HUES48 (cell line): ENCODE measurements at regions not wholly inside any gene's neighbourhood (a gene's known extent, or its start where the extent isn't known, plus 50 kb on each side); places are given as distances from the start of the nearest gene placed in this dataset.

Experiments used
- H3K27ac ChIP-seq: one replicate; pipeline ENCODE4 v1.7.0; 2013; ENCODE audit warnings: low read depth, low read length, inconsistent platforms
- H3K27me3 ChIP-seq: 2 replicates; pipeline ENCODE4 v1.6.1; 2013; ENCODE audit warnings: mild to moderate bottlenecking, low read length; ENCODE audit not compliant: control insufficient read depth, insufficient read depth
- H3K36me3 ChIP-seq: 2 replicates; pipeline ENCODE4 v1.6.1; 2013; ENCODE audit warnings: low read length; ENCODE audit not compliant: control insufficient read depth, insufficient read depth
- H3K4me1 ChIP-seq: 2 replicates; pipeline ENCODE4 v1.6.1; 2013; ENCODE audit warnings: mild to moderate bottlenecking, low read length; ENCODE audit not compliant: control insufficient read depth, insufficient read depth
- H3K4me3 ChIP-seq: 2 replicates; pipeline ENCODE4 v1.5.1; 2013; ENCODE audit warnings: mild to moderate bottlenecking, low read depth, low read length
- H3K9ac ChIP-seq: 2 replicates; pipeline ENCODE4 v1.6.1; 2013; ENCODE audit warnings: mild to moderate bottlenecking, low read depth, low read length, moderate library complexity
- H3K9me3 ChIP-seq: 2 replicates; pipeline ENCODE4 v1.6.1; 2013; ENCODE audit warnings: low read length; ENCODE audit not compliant: control insufficient read depth, insufficient read depth

GRCh38 chr6:170189236-170189635 lies 101.6 kb downstream of the DLL1 start:
- Histone ChIP-seq H3K9me3 (no peaks in the 10 kb centered on the region), H3K27ac (no peak overlapping the region), H3K4me1 (no peaks in the 10 kb centered on the region), H3K27me3 (no peaks in the 10 kb centered on the region), H3K36me3 (no peaks in the 10 kb centered on the region), H3K4me3 (no peak overlapping the region), H3K9ac (no peak overlapping the region)

- Histone ChIP-seq H3K4me1 (no peaks in the 10 kb centered on the region), H3K4me3 (no peak overlapping the region), H3K9ac (no peak overlapping the region), H3K9me3 (no peaks in the 10 kb centered on the region), H3K27ac (no peak overlapping the region), H3K27me3 (no peaks in the 10 kb centered on the region), H3K36me3 (no peaks in the 10 kb centered on the region)
Measured at GRCh38 chr6:170188571-170189001, 102.3 kb downstream of the DLL1 start.

GRCh38 chr6:170187669-170188566 lies 103.0 kb downstream of the DLL1 start:
- no peaks in the 10 kb centered on the region for H3K36me3 ChIP-seq

GRCh38 chr6:170186941-170187668 lies 103.8 kb downstream of the DLL1 start:
- Histone ChIP-seq H3K27me3 (no peaks in the 10 kb centered on the region), H3K9me3 (no peaks in the 10 kb centered on the region), H3K9ac (no peak overlapping the region), H3K27ac (no peak overlapping the region), H3K4me1 (no peaks in the 10 kb centered on the region), H3K36me3 (no peaks in the 10 kb centered on the region), H3K4me3 (no peak overlapping the region)

More at GRCh38 chr6:170187669-170188566, 103.0 kb downstream of the DLL1 start:
- no peaks in the 10 kb centered on the region for H3K9me3 ChIP-seq
- H3K9ac ChIP-seq: no peak overlapping the region
- H3K27ac ChIP-seq: no peak overlapping the region
- H3K27me3 ChIP-seq: no peaks in the 10 kb centered on the region
- no peak overlapping the region for H3K4me3 ChIP-seq
- H3K4me1 ChIP-seq: no peaks in the 10 kb centered on the region

DNA sequence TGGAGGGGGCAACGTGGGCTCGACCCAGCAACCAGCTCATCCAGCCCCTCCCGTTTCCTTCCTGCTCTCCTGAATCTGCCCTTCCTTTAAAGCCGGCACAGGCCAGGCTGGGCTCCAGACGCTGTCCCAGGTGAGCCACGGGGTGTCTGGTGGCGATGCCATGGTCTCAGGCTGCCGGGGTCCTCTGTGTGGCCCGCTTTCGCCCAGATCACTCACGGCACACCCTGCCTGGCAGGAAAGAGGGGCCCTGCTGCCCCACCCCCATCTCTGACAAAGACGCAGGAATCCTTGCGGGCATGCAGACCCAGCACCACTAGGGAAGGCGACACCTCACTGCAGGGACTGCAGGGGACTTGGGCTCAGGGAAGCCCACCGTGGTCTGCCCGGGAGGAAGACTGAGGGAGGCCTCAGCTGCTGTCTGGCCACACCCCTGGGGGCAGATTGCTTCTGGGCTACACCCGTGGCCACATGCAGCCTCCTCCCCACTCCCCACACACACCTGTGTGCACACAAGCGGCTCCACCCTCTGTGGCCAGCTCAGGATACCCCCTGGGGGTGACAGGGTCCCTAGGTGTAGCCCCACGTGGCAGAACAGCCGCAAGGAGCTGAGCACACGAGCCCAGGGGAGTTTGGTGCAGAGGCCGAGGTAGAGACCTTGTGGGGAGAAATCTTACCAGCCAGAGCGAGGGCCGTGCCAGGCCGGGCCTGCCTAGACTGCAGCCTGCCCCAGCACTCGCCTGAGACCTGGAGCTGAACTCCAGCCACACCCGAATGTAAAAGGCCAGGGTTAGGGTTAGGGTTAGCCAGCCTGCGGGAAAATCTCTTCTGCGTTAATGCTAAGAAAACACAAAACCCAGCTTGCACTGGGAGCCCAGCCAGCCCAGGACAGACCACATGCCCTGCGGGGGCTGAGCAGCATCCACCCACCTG lies 104.6 kb downstream of the DLL1 start:
- Histone ChIP-seq H3K27ac (no peak overlapping the region), H3K9me3 (no peaks in the 10 kb centered on the region), H3K36me3 (no peaks in the 10 kb centered on the region), H3K4me1 (no peaks in the 10 kb centered on the region), H3K9ac (no peak overlapping the region), H3K4me3 (no peak overlapping the region), H3K27me3 (no peaks in the 10 kb centered on the region)

DNA sequence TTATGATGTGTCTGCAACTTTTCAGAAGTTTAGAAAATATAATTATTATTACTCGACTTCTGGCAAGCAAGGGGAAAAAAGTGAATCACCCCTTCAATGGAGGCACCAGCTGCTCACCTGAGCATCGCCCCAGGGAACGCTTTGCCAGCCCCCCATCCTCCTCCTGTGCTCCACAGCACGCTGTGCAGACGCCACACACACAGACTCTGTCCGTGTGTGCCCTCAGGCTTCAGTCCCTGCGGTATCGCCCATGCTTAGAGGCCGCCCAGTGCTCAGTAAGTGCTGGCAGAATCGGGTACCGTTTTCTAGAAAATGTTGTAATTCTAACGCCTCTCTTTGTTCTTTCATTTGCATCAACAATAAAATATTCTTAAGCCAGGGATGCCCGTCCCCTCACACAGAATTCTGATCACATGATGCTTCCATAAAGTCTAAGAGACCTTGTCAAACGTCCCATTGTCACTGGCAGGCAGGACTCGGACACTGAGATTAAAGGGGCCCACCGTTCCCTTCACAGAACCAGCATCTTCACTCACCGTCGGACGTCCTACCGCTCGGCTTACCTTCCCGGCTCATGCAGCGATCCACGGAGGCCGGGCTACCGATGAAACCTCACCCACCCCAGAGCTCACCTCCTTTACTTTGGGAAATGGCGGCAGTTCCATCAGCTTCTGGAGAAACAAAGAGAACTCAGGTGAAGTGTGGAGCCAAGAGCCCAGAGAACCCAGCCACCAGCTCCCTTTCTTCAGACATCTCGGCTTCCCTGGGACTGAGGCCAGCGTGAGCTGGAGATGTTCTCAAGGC lies 105.5 kb downstream of the DLL1 start:
- no peak overlapping the region for H3K27ac ChIP-seq
- H3K27me3 ChIP-seq: no peaks in the 10 kb centered on the region
- H3K9me3 ChIP-seq: no peaks in the 10 kb centered on the region
- no peak overlapping the region for H3K4me3 ChIP-seq
- H3K36me3 ChIP-seq: no peaks in the 10 kb centered on the region
- no peak overlapping the region for H3K9ac ChIP-seq
- no peaks in the 10 kb centered on the region for H3K4me1 ChIP-seq

GRCh38 chr6:170184316-170184715 lies 106.6 kb downstream of the DLL1 start:
- H3K9me3 ChIP-seq: no peaks in the 10 kb centered on the region
- H3K4me3 ChIP-seq: no peak overlapping the region
- H3K4me1 ChIP-seq: no peaks in the 10 kb centered on the region
- no peaks in the 10 kb centered on the region for H3K36me3 ChIP-seq
- no peak overlapping the region for H3K9ac ChIP-seq
- no peaks in the 10 kb centered on the region for H3K27me3 ChIP-seq
- no peak overlapping the region for H3K27ac ChIP-seq

GRCh38 chr6:170183521-170183920 lies 107.4 kb downstream of the DLL1 start:
- H3K9me3 ChIP-seq: no peaks in the 10 kb centered on the region
- no peak overlapping the region for H3K9ac ChIP-seq
- no peak overlapping the region for H3K4me3 ChIP-seq
- H3K27me3 ChIP-seq: no peaks in the 10 kb centered on the region
- H3K36me3 ChIP-seq: no peaks in the 10 kb centered on the region
- no peaks in the 10 kb centered on the region for H3K4me1 ChIP-seq
- no peak overlapping the region for H3K27ac ChIP-seq

- Histone ChIP-seq H3K9ac (no peak overlapping the region), H3K4me3 (no peak overlapping the region), H3K27ac (no peak overlapping the region), H3K9me3 (no peaks in the 10 kb centered on the region), H3K4me1 (no peaks in the 10 kb centered on the region), H3K36me3 (no peaks in the 10 kb centered on the region), H3K27me3 (no peaks in the 10 kb centered on the region)
Measured at GRCh38 chr6:170182781-170183120, 108.1 kb downstream of the DLL1 start.

DNA sequence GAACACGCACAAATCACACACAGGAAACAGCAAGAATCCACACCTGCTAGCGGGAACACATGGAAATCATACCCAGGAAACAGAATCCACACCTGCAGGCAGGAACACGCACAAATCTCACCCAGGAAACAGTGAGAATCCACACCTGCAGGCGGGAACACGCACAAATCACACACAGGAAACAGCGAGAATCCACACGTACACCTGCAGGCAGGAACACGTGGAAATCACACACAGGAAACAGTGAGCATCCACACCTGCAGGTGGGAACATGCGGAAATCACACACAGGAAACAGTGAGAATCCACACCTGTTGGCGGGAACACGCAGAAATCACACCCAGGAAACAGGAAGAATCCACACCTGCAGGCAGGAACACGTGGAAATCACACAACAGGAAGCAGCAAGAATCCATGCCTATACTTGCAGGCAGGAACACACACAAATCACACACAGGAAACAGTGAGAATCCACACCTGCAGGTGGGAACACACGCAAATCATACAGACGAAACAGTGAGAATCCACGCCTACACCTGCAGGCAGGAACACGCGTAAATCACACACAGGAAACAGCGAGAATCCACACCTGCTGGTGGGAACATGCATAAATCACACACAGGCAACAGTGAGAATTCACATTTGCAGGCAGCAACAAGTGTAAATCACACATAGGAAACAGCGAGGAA lies 108.6 kb downstream of the DLL1 start:
- H3K27ac ChIP-seq: no peak overlapping the region
- no peaks in the 10 kb centered on the region for H3K36me3 ChIP-seq
- no peaks in the 10 kb centered on the region for H3K9me3 ChIP-seq
- H3K27me3 ChIP-seq: no peaks in the 10 kb centered on the region
- no peak overlapping the region for H3K9ac ChIP-seq
- H3K4me1 ChIP-seq: no peaks in the 10 kb centered on the region
- no peak overlapping the region for H3K4me3 ChIP-seq
